ELR (cell line): ENCODE measurements at regions not wholly inside any gene's neighbourhood (a gene's known extent, or its start where the extent isn't known, plus 50 kb on each side); places are given as distances from the start of the nearest gene placed in this dataset.

ENCODE experiments used
- DNase-seq: peaks from one replicate; pipeline ENCODE4 v3.0.0-alpha.2; 2015; ENCODE audit warnings: low read depth

- DNase-seq = no peak
Measured at GRCh38 chr12:91395628-91396135, 213.1 kb upstream of the DCN start.

GRCh38 chr12:91394903-91395302 lies 212.3 kb upstream of the DCN start:
- no peak for DNase-seq

- DNase-seq = no peak
Measured at GRCh38 chr12:91388573-91388972, 206.0 kb upstream of the DCN start.

- DNase-seq = no peak
Measured at GRCh38 chr12:91387461-91388134, 205.0 kb upstream of the DCN start.

DNA sequence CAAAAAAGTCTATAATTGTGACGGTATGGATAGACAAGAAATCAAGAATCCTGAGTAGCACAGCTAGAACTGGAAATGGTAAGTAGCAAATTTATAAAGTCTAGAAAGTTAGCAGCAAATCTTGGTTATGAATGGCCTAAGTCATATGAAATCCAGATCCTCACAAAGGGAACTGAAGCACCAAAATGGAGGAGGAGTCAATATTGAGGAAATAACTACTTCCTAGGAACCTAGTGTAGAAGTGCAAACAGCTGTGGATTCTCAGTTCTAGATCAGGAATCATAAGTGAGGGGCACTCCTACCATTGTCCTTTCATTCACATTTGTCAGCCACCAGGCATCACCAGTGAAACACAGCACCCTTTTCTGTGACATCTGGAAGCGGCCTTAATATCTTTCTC lies 202.2 kb upstream of the DCN start:
- no peak for DNase-seq

GRCh38 chr12:91384366-91384765 lies 201.7 kb upstream of the DCN start:
- no peak for DNase-seq

DNA sequence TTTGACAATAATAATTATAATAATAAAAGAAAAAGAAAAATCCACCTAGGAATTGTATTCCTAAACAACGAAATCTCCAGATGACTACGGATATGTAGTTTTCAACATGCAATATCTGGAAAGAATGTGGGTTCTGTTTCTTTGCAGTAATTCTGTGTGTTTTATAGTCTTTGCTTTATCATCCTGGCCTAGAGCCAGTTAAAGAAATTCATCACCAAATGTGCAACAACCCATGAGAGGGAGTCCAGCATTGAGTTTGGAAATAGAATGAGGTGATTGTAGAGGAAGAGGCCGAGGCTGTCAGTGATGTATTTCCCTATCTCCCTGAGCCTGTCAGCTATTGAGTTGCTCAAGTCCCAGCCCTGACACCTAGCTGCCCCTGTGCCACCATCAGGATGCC lies 200.5 kb upstream of the DCN start:
- DNase-seq = no peak

DNA sequence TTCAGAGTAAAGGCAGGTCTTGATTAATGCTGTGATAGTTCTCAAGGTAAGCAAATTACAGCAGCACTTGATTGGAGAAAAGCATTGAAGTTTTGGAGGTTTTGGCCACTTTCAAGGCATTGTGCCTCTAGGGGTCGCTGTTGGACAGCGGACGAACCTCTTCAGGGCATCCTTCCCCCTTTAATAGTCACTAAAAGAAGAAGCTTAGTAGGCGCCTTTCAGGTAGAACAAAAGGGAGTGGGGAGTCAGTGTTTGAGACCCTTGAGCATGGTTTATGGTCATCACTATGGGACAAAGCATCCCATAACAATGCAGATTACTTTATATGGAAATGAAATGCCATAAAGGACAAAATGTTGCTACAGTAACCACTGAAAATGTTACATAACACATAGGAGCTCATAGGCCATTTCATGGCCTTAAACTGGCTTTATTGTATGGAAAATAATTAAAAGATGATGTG lies 199.5 kb upstream of the DCN start:
- DNase-seq = peak; percentile 74

- peak; percentile 56 for DNase-seq
Measured at GRCh38 chr12:91381309-91381804, 198.7 kb upstream of the DCN start.

GRCh38 chr12:91380631-91381030 lies 198.0 kb upstream of the DCN start:
- no peak for DNase-seq

DNA sequence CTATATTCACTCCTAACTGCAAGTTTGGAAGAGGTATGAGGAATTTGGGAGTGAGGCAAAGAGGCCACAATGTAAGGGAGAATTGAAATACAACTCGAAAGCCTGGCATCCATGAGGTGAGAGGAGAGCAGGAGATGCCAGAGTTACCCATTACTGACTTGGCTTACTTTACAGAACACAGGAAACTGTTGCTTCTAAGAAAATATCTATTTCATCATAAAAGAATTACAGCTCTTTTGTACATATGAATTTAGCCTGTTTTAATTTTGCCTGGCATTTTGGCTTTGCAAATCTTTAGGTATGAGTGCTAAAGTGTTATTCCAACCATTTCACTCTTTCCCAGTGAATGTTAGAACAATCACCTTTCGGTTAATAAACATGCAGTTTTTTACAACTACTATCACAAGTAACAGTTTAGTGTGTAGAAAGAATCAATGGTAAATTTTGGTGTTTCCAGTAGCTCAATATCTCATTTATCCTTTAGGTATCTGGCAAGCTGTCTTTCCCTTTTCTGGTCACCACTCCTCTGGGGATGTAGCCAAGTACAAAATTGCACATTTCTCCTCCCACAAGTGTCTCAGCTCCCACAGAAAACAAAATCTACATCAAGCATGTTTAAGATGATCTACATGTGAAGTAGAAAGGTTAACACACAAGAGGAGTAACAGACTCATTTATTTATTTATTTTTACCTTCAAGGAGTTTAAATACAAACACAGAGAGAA lies 196.6 kb upstream of the DCN start:
- no peak for DNase-seq

DNA sequence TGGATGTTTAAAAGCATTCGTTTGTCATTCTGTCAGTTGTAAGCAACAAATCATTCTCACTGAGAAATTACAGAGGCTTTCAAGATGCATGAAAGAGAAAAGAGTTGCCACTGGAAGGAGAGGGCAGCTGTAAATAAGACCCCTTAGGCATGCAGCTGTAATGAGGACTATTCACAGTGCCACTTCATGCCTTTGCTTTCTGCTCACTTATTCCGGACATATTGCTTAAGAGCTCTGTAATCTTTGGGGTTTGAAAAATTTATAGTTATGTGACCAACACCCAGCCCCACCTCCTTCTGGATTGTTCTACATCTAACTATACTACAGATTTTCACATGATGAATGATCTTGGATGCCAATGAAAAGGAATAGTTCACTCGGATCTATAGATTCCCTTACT lies 194.8 kb upstream of the DCN start:
- no peak for DNase-seq

- DNase-seq = no peak
Measured at GRCh38 chr12:91373086-91373485, 190.5 kb upstream of the DCN start.

DNA sequence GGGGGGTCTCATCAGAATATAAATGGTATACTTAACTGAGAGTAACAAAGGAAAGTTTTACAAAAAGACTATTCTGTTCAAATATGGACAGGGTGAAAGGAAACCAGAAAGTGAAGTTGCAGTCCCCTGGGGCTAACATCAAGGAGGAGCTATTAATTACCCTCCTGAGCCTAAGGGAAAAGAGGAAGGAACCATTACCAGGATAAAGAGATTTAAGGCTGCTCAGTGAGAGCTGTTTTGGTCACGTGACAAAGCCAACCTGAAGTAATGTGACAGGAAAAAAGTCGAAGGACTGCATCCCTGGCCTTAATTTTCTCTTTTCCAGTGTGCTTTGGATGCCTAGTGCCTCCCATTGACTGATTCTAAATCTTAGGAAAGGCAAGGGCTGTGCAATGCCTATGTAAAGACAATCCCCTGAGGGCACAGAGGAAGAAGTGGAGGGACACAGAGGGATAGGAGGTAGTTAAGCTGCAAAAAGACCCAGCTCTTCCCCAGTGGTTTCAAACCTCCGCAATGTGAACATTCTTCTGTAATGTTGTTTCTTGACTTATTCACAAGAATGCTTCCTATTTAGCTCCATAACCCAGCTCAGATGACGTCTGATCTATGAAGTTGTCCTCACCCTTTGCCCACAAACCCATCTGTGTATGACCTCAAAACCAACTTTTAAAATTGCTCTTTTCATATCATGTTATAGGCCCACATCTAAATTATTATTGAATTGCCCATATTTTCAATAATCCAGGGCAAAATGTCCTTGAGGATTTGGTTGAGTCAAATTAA lies 187.7 kb upstream of the DCN start:
- no peak for DNase-seq

DNA sequence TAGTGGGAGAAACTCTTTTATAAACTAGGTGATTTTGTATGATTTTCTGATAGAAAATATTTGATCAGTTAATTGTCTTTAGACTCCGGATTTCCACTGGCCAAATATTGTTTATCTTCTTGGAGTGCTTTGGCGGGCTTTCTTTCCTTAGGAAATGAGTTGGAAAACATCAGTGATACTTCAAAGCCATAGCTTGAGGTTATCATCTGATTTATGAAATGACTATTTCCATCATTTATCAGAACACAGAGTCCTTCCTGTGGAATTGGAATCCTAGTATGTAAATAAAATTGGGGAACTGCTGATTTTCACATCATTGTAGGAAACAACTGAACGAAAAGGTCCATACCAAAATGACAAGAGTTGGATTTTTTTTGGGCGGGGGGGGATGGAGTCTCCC lies 186.0 kb upstream of the DCN start:
- no peak for DNase-seq

- DNase-seq = peak; percentile 32
Measured at GRCh38 chr12:91367234-91367849, 184.7 kb upstream of the DCN start.

GRCh38 chr12:91364471-91365184 lies 182.0 kb upstream of the DCN start:
- no peak for DNase-seq

GRCh38 chr12:91361864-91362263 lies 179.2 kb upstream of the DCN start:
- DNase-seq = peak; percentile 54

DNA sequence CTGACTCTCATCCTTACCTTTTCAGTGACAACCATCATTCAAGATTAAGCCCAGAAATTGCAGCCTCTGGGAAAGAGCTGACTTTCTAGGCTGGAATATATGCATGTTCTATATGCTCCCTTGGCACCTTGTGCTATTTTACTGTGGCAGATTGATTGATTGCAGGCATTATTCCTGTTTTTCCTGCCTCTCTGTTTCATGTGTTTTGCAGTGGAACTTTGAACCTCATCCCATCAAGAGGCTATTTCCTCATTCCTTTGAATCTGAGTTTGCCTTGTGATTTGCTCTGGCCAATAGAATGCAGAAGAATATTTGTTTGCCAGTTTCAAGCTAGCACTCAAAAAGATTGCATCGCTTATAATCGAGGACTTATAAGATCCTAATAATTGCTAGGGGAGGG lies 174.8 kb upstream of the DCN start:
- DNase-seq = no peak

- no peak for DNase-seq
Measured at GRCh38 chr12:91356405-91356804, 173.8 kb upstream of the DCN start.
